Endodermal cell (in vitro differentiated cells): ENCODE measurements at regions not wholly inside any gene's neighbourhood (a gene's known extent, or its start where the extent isn't known, plus 50 kb on each side); places are given as distances from the start of the nearest gene placed in this dataset.

ENCODE experiments used
- DNase-seq: peaks from one replicate; pipeline ENCODE4 v3.0.0-alpha.2; 2017
- H3K27ac ChIP-seq: 2 replicates; pipeline ENCODE4 v1.5.1; 2013; ENCODE audit warnings: mild to moderate bottlenecking, low read depth, low read length, moderate library complexity
- H3K27me3 ChIP-seq: 2 replicates; pipeline ENCODE4 v1.6.1; 2013; ENCODE audit warnings: mild to moderate bottlenecking, low read length, moderate library complexity; ENCODE audit not compliant: insufficient read depth, control insufficient read depth, poor library complexity, severe bottlenecking
- H3K36me3 ChIP-seq: 2 replicates; pipeline ENCODE4 v1.7.0; 2013; ENCODE audit warnings: mild to moderate bottlenecking, low read length, moderate library complexity; ENCODE audit not compliant: control insufficient read depth, insufficient read depth
- H3K4me1 ChIP-seq: one replicate; pipeline ENCODE4 v1.7.0; 2013; ENCODE audit warnings: low read length; ENCODE audit not compliant: control insufficient read depth, insufficient read depth
- H3K4me3 ChIP-seq: 2 replicates; pipeline ENCODE4 v1.5.1; 2013; ENCODE audit warnings: mild to moderate bottlenecking, low read length, moderate library complexity
- H3K9ac ChIP-seq: 2 replicates; pipeline ENCODE4 v1.6.1; 2013; ENCODE audit warnings: mild to moderate bottlenecking, low read length, moderate library complexity; ENCODE audit not compliant: poor library complexity, severe bottlenecking; ENCODE audit errors: extremely low read depth
- H3K9me3 ChIP-seq: 2 replicates; pipeline ENCODE4 v1.6.1; 2013; ENCODE audit warnings: mild to moderate bottlenecking, low read length, moderate library complexity; ENCODE audit not compliant: control insufficient read depth
- H3K27ac Mint-ChIP-seq: 2 replicates; pipeline ENCODE4 v1.8.0; 2020; ENCODE audit warnings: mixed read lengths
- H3K27me3 Mint-ChIP-seq: 2 replicates; pipeline ENCODE4 v1.8.0; 2021; ENCODE audit warnings: mild to moderate bottlenecking, mixed read lengths; ENCODE audit not compliant: insufficient read depth
- H3K36me3 Mint-ChIP-seq: 2 replicates; pipeline ENCODE4 v1.8.0; 2020; ENCODE audit warnings: low read depth, mixed read lengths
- H3K4me1 Mint-ChIP-seq: 2 replicates; pipeline ENCODE4 v1.8.0; 2020; ENCODE audit warnings: mixed read lengths
- H3K4me3 Mint-ChIP-seq: 2 replicates; pipeline ENCODE4 v1.8.0; 2020; ENCODE audit warnings: mild to moderate bottlenecking, moderate library complexity, mixed read lengths
- H3K9me3 Mint-ChIP-seq: 2 replicates; pipeline ENCODE4 v1.8.0; 2020; ENCODE audit warnings: mild to moderate bottlenecking, mixed read lengths
- CTCF ChIP-seq: fragments of 200-600 bp; sonication (generic); conservative IDR thresholded peaks from 2 replicates; pipeline ENCODE4 v1.5.0; 2021; ENCODE audit warnings: antibody characterized with exemption, mild to moderate bottlenecking
- WGBS, 2 experiments: methylation state at CpG; one replicate each; pipeline versions ENCODE4 v1.1.5 to v1.1.7; 2013; ENCODE audit warnings: missing lambda C conversion rate in 2 of 2, mixed read lengths in 1 of 2; ENCODE audit not compliant: insufficient coverage in 1 of 2, insufficient read length in 1 of 2; 5-methylcytosine and 5-hydroxymethylcytosine counted together

- Histone ChIP-seq H3K4me3 (no peak overlapping the region), H3K9ac (no peak overlapping the region), H3K4me1 (no peaks in the 10 kb centered on the region), H3K36me3 (no peaks in the 10 kb centered on the region), H3K27me3 (no peaks in the 10 kb centered on the region), H3K27ac (no peak overlapping the region), H3K9me3 (no peaks in the 10 kb centered on the region)
- no peaks in the 10 kb centered on the region for H3K27me3 Mint-ChIP-seq
- no peaks in the 10 kb centered on the region for H3K4me1 Mint-ChIP-seq
- no peak overlapping the region for H3K27ac Mint-ChIP-seq
- no peak for TF ChIP-seq CTCF
- no peak for DNase-seq
- H3K36me3 Mint-ChIP-seq, result no peaks in the 10 kb centered on the region
- H3K9me3 Mint-ChIP-seq, result peaks cover 3% of the 10 kb centered on the region
- H3K4me3 Mint-ChIP-seq, result no peak overlapping the region
These were observed 65.8 kb downstream of the CHST2 start for GRCh38 chr3:143185401-143185800.

- H3K4me3 Mint-ChIP-seq, result no peak overlapping the region
- Histone ChIP-seq H3K9ac (no peak overlapping the region), H3K4me3 (no peak overlapping the region), H3K4me1 (no peaks in the 10 kb centered on the region), H3K27ac (no peak overlapping the region), H3K27me3 (no peaks in the 10 kb centered on the region), H3K9me3 (no peaks in the 10 kb centered on the region), H3K36me3 (no peaks in the 10 kb centered on the region)
- peaks cover 3% of the 10 kb centered on the region for H3K27me3 Mint-ChIP-seq
- no peak overlapping the region for H3K27ac Mint-ChIP-seq
- no peak for TF ChIP-seq CTCF
- H3K4me1 Mint-ChIP-seq, result no peaks in the 10 kb centered on the region
- 89 to 100% methylated on average over 1 of the region's 1 CpG for WGBS, 2 experiments
- no peak for DNase-seq
- no peaks in the 10 kb centered on the region for H3K36me3 Mint-ChIP-seq
- no peaks in the 10 kb centered on the region for H3K9me3 Mint-ChIP-seq
These were observed 67.5 kb downstream of the CHST2 start for GRCh38 chr3:143187111-143187510.

GRCh38 chr3:143188881-143189280, 69.3 kb downstream of the CHST2 start:
- WGBS, 2 experiments, result 95 to 100% methylated on average over 1 of the region's 1 CpG
- no peak overlapping the region for H3K4me3 ChIP-seq
- Mint-ChIP-seq H3K4me3 (no peak overlapping the region), H3K27me3 (peaks cover 3% of the 10 kb centered on the region), H3K4me1 (no peaks in the 10 kb centered on the region), H3K27ac (no peak overlapping the region), H3K36me3 (no peaks in the 10 kb centered on the region), H3K9me3 (peaks cover 2% of the 10 kb centered on the region)
- no peaks in the 10 kb centered on the region for H3K4me1 ChIP-seq
- no peaks in the 10 kb centered on the region for H3K27me3 ChIP-seq
- TF ChIP-seq CTCF, result no peak
- H3K9ac ChIP-seq, result no peak overlapping the region
- no peak overlapping the region for H3K27ac ChIP-seq
- H3K36me3 ChIP-seq, result no peaks in the 10 kb centered on the region
- DNase-seq, result no peak
- no peaks in the 10 kb centered on the region for H3K9me3 ChIP-seq
